ENCODE measurements at regions not wholly inside any gene's neighbourhood (a gene's known extent, or its start where the extent isn't known, plus 50 kb on each side); places are given as distances from the start of the nearest gene placed in this dataset.

GRCh38 chr13:74037762-74038161 is 96.4 kb downstream of the KLF12 start:
- no peak for TF ChIP-seq EZH2phosphoT487 (IDR thresholded peaks at IDR 0.05; ENCODE audit: low read depth, severe bottlenecking, unreplicated experiment)
- TF ChIP-seq, protein P1, sequence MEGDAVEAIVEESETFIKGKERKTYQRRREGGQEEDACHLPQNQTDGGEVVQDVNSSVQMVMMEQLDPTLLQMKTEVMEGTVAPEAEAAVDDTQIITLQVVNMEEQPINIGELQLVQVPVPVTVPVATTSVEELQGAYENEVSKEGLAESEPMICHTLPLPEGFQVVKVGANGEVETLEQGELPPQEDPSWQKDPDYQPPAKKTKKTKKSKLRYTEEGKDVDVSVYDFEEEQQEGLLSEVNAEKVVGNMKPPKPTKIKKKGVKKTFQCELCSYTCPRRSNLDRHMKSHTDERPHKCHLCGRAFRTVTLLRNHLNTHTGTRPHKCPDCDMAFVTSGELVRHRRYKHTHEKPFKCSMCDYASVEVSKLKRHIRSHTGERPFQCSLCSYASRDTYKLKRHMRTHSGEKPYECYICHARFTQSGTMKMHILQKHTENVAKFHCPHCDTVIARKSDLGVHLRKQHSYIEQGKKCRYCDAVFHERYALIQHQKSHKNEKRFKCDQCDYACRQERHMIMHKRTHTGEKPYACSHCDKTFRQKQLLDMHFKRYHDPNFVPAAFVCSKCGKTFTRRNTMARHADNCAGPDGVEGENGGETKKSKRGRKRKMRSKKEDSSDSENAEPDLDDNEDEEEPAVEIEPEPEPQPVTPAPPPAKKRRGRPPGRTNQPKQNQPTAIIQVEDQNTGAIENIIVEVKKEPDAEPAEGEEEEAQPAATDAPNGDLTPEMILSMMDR (IDR thresholded peaks at IDR 0.05; ENCODE audit: poor library complexity) = no peak

All from hepatocyte (in vitro differentiated cells).